RWPE1 (cell line): ENCODE measurements at regions not wholly inside any gene's neighbourhood (a gene's known extent, or its start where the extent isn't known, plus 50 kb on each side); places are given as distances from the start of the nearest gene placed in this dataset.

Source experiments
- CTCF ChIA-PET: fragments of 350-600 bp; sonication (Branson Sonifier 250); formaldehyde crosslinking; extraction: SDS; loops from one replicate; lab custom pipeline; 2021; lab: Yijun Ruan, JAX
- POLR2A ChIA-PET: fragments of 400-600 bp; formaldehyde crosslinking; extraction: SDS; loops from one replicate; lab custom pipeline; 2020; ENCODE audit warnings: antibody characterized with exemption; ENCODE audit not compliant: low non-redundant PET; lab: Yijun Ruan, JAX
- DNase-seq: peaks from one replicate; pipeline ENCODE4 v3.0.0; 2012; ENCODE audit warnings: low spot score
- H3K27ac ChIP-seq: fragments of 450-650 bp; 2 replicates; pipeline ENCODE4 v1.5.1; 2017
- TF ChIP-seq, protein P1 (sequence below): fragments of 450-650 bp; conservative IDR thresholded peaks from 2 replicates; pipeline ENCODE4 v1.5.1; 2017; ENCODE audit warnings: low read depth, mild to moderate bottlenecking

DNA sequence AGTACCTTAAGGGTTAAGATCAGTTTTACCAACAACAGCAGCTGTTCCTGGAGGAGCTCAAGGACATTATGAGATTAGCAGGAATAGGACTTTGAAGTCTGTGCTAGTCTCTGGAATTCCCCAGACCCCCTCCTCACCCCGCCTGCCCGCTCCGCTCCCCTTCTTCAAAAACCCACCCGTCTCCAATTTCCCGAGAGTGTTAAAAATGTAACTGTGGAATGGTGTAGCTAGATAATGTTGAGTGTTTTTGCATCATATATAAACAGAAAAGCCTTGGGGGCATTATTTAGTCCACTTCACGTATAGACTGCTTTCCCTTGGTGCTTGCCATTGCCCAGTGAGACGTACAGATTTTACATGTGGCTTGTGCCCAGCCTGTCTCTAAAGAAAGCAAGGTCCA, 65.0 kb upstream of the SEMA6D start:
- ChIA-PET CTCF (interaction anchor here (0.7 to 1.1 kb wide), 2 partner anchors 335 to 559 kb away, joined by 3 to 4 read pairs; no protein-coding TSS in a partner anchor), POLR2A (no interaction called here)
- DNase-seq = no peak
- TF ChIP-seq, protein P1, sequence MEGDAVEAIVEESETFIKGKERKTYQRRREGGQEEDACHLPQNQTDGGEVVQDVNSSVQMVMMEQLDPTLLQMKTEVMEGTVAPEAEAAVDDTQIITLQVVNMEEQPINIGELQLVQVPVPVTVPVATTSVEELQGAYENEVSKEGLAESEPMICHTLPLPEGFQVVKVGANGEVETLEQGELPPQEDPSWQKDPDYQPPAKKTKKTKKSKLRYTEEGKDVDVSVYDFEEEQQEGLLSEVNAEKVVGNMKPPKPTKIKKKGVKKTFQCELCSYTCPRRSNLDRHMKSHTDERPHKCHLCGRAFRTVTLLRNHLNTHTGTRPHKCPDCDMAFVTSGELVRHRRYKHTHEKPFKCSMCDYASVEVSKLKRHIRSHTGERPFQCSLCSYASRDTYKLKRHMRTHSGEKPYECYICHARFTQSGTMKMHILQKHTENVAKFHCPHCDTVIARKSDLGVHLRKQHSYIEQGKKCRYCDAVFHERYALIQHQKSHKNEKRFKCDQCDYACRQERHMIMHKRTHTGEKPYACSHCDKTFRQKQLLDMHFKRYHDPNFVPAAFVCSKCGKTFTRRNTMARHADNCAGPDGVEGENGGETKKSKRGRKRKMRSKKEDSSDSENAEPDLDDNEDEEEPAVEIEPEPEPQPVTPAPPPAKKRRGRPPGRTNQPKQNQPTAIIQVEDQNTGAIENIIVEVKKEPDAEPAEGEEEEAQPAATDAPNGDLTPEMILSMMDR = no peak
- no peak overlapping the region for H3K27ac ChIP-seq

DNA sequence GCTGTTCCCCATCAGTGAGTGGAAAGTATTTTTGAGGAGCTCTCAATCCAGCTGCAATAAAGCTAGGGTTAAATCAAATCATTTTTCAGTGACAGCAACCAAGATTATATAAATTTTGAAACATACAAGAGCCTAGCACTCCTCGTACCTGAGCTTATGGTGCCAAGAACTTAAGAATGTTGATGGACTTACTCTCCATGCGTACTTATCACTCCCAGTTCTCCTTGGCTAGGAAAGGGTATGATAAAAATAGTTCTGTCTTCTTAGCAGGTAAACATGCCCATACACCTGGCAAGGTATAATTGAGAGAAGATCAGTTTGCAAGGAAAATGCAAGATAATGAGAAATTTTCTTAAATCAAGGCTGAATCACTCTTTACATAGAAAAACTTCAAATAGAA, 64.5 kb upstream of the SEMA6D start:
- TF ChIP-seq, protein P1 = no peak
- no peak overlapping the region for H3K27ac ChIP-seq
- ChIA-PET CTCF (interaction anchor here (1.1 kb wide), 1 partner anchor 335 kb away, joined by 4 read pairs; no protein-coding TSS in a partner anchor), POLR2A (no interaction called here)
- no peak for DNase-seq

DNA sequence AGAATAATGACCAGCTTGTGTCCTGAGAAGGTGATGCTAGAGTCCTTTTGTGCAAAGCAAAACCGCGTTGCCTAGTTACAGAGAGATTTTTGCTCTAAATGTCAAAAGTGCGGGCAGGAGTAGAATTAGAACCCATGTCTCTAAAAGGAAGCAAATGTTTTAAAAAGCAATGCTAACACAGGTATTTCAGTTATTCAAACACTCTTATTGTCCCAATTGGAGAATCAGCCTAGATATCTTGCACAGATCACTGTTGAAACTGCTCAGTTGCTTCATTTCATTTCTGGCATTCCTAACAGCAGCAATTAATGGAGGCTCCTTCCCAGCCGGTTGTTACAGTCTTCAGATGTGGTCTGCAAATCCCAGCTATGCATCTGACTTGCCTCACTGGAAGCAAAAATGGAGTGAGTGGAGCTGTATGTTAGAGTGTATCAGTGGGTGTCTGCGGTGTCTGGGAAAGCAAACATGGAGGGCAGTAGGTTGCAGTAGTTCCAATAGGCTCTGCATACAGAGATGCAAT, 55.6 kb upstream of the SEMA6D start:
- CTCF ChIA-PET = no interaction called here
- H3K27ac ChIP-seq = no peak overlapping the region
- TF ChIP-seq, protein P1 = no peak
- POLR2A ChIA-PET = no interaction called here
- no peak for DNase-seq

DNA sequence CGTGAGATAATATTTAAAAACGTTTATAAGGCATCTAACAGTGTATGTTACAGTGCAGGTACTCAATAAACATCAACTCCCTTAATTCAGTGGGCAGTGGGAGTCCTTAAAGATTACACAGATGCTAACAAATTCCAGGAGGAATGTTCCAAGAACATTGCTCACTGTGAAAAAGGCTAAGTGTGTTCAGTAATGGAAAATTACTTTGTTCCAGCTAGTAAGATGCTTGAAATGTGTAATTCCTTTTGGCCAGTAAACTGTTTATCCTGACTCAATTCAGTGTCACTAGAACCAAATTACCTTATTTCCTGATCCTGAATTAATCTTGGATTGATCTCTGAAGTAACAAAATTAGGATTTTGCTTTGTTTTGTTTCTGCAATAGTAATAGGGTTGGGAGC, 54.2 kb upstream of the SEMA6D start:
- no peak for DNase-seq
- no peak overlapping the region for H3K27ac ChIP-seq
- CTCF ChIA-PET = no interaction called here
- POLR2A ChIA-PET = no interaction called here
- TF ChIP-seq, protein P1 = no peak
